ENCODE measurements at regions not wholly inside any gene's neighbourhood (a gene's known extent, or its start where the extent isn't known, plus 50 kb on each side); places are given as distances from the start of the nearest gene placed in this dataset.

GRCh38 chr4:165606465-165607205 is 227.8 kb downstream of the CPE start:
- Histone ChIP-seq H3K36me3 (no peaks in the 10 kb centered on the region), H3K4me1 (no peaks in the 10 kb centered on the region), H3K27me3 (no peaks in the 10 kb centered on the region), H3K4me3 (ENCODE audit: low read depth, low read length) (no peak overlapping the region), H3K9me3 (no peaks in the 10 kb centered on the region)
- no peak for DNase-seq
- TF ChIP-seq CTCF (IDR thresholded peaks at IDR 0.05; ENCODE audit: low read depth, low read length), result no peak

- no peaks in the 10 kb centered on the region for H3K4me1 ChIP-seq
- H3K4me3 ChIP-seq (ENCODE audit: low read depth, low read length), result no peak overlapping the region
- no peaks in the 10 kb centered on the region for H3K27me3 ChIP-seq
- TF ChIP-seq CTCF (IDR thresholded peaks at IDR 0.05; ENCODE audit: low read depth, low read length), result no peak
- H3K36me3 ChIP-seq, result no peaks in the 10 kb centered on the region
- no peak for DNase-seq
- H3K9me3 ChIP-seq, result no peaks in the 10 kb centered on the region
Observed at GRCh38 chr4:165609653-165610052, 230.8 kb downstream of the CPE start.

- no peak for DNase-seq
- no peaks in the 10 kb centered on the region for H3K9me3 ChIP-seq
- no peaks in the 10 kb centered on the region for H3K4me1 ChIP-seq
- no peak overlapping the region for H3K4me3 ChIP-seq (ENCODE audit: low read depth, low read length)
- H3K36me3 ChIP-seq, result no peaks in the 10 kb centered on the region
- TF ChIP-seq CTCF (IDR thresholded peaks at IDR 0.05; ENCODE audit: low read depth, low read length), result no peak
- no peaks in the 10 kb centered on the region for H3K27me3 ChIP-seq
Observed at GRCh38 chr4:165610679-165611437, 232.1 kb downstream of the CPE start.

- no peaks in the 10 kb centered on the region for H3K4me1 ChIP-seq
- no peaks in the 10 kb centered on the region for H3K36me3 ChIP-seq
- H3K27me3 ChIP-seq, result no peaks in the 10 kb centered on the region
- no peak for TF ChIP-seq CTCF (IDR thresholded peaks at IDR 0.05; ENCODE audit: low read depth, low read length)
- H3K4me3 ChIP-seq (ENCODE audit: low read depth, low read length), result no peak overlapping the region
- H3K9me3 ChIP-seq, result no peaks in the 10 kb centered on the region
- DNase-seq, result no peak
Observed at GRCh38 chr4:165612936-165613335, 234.1 kb downstream of the CPE start.

- TF ChIP-seq CTCF (IDR thresholded peaks at IDR 0.05; ENCODE audit: low read depth, low read length), result no peak
- Histone ChIP-seq H3K27me3 (no peaks in the 10 kb centered on the region), H3K4me3 (ENCODE audit: low read depth, low read length) (no peak overlapping the region), H3K36me3 (no peaks in the 10 kb centered on the region), H3K9me3 (no peaks in the 10 kb centered on the region), H3K4me1 (no peaks in the 10 kb centered on the region)
- DNase-seq, result no peak
Observed at GRCh38 chr4:165613581-165613980, 234.8 kb downstream of the CPE start.

GRCh38 chr4:165620913-165621312 is 242.1 kb downstream of the CPE start:
- no peak for TF ChIP-seq CTCF (IDR thresholded peaks at IDR 0.05; ENCODE audit: low read depth, low read length)
- no peaks in the 10 kb centered on the region for H3K9me3 ChIP-seq
- DNase-seq, result no peak
- H3K27me3 ChIP-seq, result no peaks in the 10 kb centered on the region
- no peak overlapping the region for H3K4me3 ChIP-seq (ENCODE audit: low read depth, low read length)
- no peaks in the 10 kb centered on the region for H3K36me3 ChIP-seq
- H3K4me1 ChIP-seq, result no peaks in the 10 kb centered on the region

Data from BE2C (cell line).